C4-2B (cell line): ENCODE measurements at regions not wholly inside any gene's neighbourhood (a gene's known extent, or its start where the extent isn't known, plus 50 kb on each side); places are given as distances from the start of the nearest gene placed in this dataset.

Experiments
- CTCF ChIP-seq: fragments of 450-650 bp; conservative IDR thresholded peaks from 2 replicates; pipeline ENCODE4 v1.5.1; 2017; ENCODE audit warnings: mild to moderate bottlenecking
- ZFX ChIP-seq: fragments of 450-650 bp; IDR thresholded peaks from 2 replicates; pipeline ENCODE4 v1.6.1; 2017

DNA sequence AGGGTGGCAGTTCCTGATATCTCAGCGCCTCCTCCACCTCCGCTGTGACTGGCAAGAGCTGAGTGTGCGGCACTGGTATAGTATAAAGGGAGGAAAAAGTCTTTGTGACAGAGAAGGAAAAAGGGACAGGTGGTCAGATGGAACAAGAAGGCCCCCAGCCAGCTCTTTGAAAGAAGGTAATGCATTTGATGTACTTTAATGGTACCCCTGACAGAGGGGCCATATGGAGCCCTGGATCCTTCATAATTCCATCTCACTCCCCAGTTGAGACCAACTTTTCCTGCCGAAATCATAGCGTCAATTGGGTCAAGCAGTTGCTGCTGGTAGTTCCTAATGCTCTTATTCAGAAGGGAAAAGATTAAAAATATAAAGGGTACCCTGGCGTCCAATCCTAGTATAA lies 198.2 kb downstream of the ZNF326 start:
- TF ChIP-seq CTCF (no peak), ZFX (no peak)
